SK-N-SH treated with all-trans-retinoic acid at 6 μM for 48 hours (cell line): ENCODE measurements at regions not wholly inside any gene's neighbourhood (a gene's known extent, or its start where the extent isn't known, plus 50 kb on each side); places are given as distances from the start of the nearest gene placed in this dataset.

Source experiments
- ATAC-seq: fragments of 200-7000 bp; cut with Tn5 transposase; 3 replicates; pipeline ENCODE4 v1.9.1; 2020; ENCODE audit warnings: mild to moderate bottlenecking, moderate library complexity
- ARNTL ChIP-seq: fragments of 450-650 bp; formaldehyde crosslinking; IDR thresholded peaks from 2 replicates; pipeline ENCODE4 v1.5.0; 2020; ENCODE audit warnings: low read depth, mild to moderate bottlenecking, moderate library complexity, borderline replicate concordance
- BACH2 ChIP-seq: fragments of 250-450 bp; sonication (Bioruptor Pico); IDR thresholded peaks from 2 replicates; pipeline ENCODE4 v1.9.0; 2021; ENCODE audit warnings: mild to moderate bottlenecking, borderline replicate concordance
- CSDC2 ChIP-seq: fragments of 250-450 bp; sonication (Bioruptor Pico); IDR thresholded peaks from 2 replicates; pipeline ENCODE4 v1.5.0; 2020; ENCODE audit warnings: mild to moderate bottlenecking, moderate library complexity
- ESRRG ChIP-seq: fragments of 250-450 bp; sonication (Bioruptor Pico); IDR thresholded peaks from 2 replicates; pipeline ENCODE4 v1.6.1; 2021; ENCODE audit warnings: mild to moderate bottlenecking
- GLIS3 ChIP-seq: fragments of 250-450 bp; sonication (Bioruptor Pico); IDR thresholded peaks from 2 replicates; pipeline ENCODE4 v1.5.0; 2020; ENCODE audit warnings: mild to moderate bottlenecking, moderate library complexity
- ISL1 ChIP-seq: fragments of 250-450 bp; sonication (Bioruptor Pico); IDR thresholded peaks from 2 replicates; pipeline ENCODE4 v2.1.2; 2022; ENCODE audit warnings: mild to moderate bottlenecking, moderate library complexity
- OSR1 ChIP-seq: fragments of 250-450 bp; sonication (Bioruptor Pico); IDR thresholded peaks from 2 replicates; pipeline ENCODE4 v1.8.0; 2022; ENCODE audit warnings: moderate library complexity, mild to moderate bottlenecking, inconsistent platforms
- PPARA ChIP-seq: fragments of 250-450 bp; sonication (Bioruptor Pico); IDR thresholded peaks from 2 replicates; pipeline ENCODE4 v1.5.0; 2020; ENCODE audit warnings: mild to moderate bottlenecking, borderline replicate concordance
- RARB ChIP-seq: fragments of 250-450 bp; sonication (Bioruptor Pico); IDR thresholded peaks from 2 replicates; pipeline ENCODE4 v1.8.0; 2021; ENCODE audit warnings: mild to moderate bottlenecking, moderate library complexity
- SNAI2 ChIP-seq: fragments of 250-450 bp; sonication (Bioruptor Pico); IDR thresholded peaks from 2 replicates; pipeline ENCODE4 v1.5.0; 2020; ENCODE audit warnings: mild to moderate bottlenecking, moderate library complexity
- TCF4 ChIP-seq: fragments of 250-450 bp; sonication (Bioruptor Pico); IDR thresholded peaks from 2 replicates; pipeline ENCODE4 v1.8.0; 2021; ENCODE audit warnings: mild to moderate bottlenecking, moderate library complexity, borderline replicate concordance
- TOX ChIP-seq: fragments of 250-450 bp; sonication (Bioruptor Pico); IDR thresholded peaks from 2 replicates; pipeline ENCODE4 v1.8.0; 2021; ENCODE audit warnings: mild to moderate bottlenecking, moderate library complexity, borderline replicate concordance
- ZC3H10 ChIP-seq: fragments of 250-450 bp; sonication (Bioruptor Pico); IDR thresholded peaks from 2 replicates; pipeline ENCODE4 v1.5.1; 2021; ENCODE audit warnings: mild to moderate bottlenecking, moderate library complexity
- ZFP3 ChIP-seq: fragments of 250-450 bp; sonication (Bioruptor Pico); IDR thresholded peaks from 2 replicates; pipeline ENCODE4 v1.5.0; 2020; ENCODE audit warnings: mild to moderate bottlenecking, moderate library complexity
- ZFP30 ChIP-seq: fragments of 450-650 bp; formaldehyde crosslinking; IDR thresholded peaks from 2 replicates; pipeline ENCODE4 v1.5.0; 2022; ENCODE audit warnings: mild to moderate bottlenecking, moderate library complexity
- ZNF565 ChIP-seq: fragments of 450-650 bp; formaldehyde crosslinking; conservative IDR thresholded peaks from 2 replicates; pipeline ENCODE4 v1.5.0; 2020; ENCODE audit warnings: low read depth, mild to moderate bottlenecking, moderate library complexity
- ZNF70 ChIP-seq: fragments of 450-650 bp; formaldehyde crosslinking; IDR thresholded peaks from 2 replicates; pipeline ENCODE4 v1.5.0; 2020; ENCODE audit warnings: mild to moderate bottlenecking, moderate library complexity
- TF ChIP-seq, protein P1 (sequence below): fragments of 250-450 bp; sonication (Bioruptor Pico); IDR thresholded peaks from 2 replicates; pipeline ENCODE4 v1.5.1; 2021; ENCODE audit warnings: mild to moderate bottlenecking, moderate library complexity
- TF ChIP-seq, protein P2 (sequence below): fragments of 250-450 bp; sonication (Bioruptor Pico); IDR thresholded peaks from 2 replicates; pipeline ENCODE4 v1.5.0; 2020; ENCODE audit warnings: mild to moderate bottlenecking, moderate library complexity
- TF ChIP-seq, protein P3 (sequence below): fragments of 250-450 bp; sonication (Bioruptor Pico); IDR thresholded peaks from 2 replicates; pipeline ENCODE4 v1.8.0; 2020; ENCODE audit warnings: mild to moderate bottlenecking, moderate library complexity, borderline replicate concordance
- TF ChIP-seq, protein P4 (sequence below): fragments of 250-450 bp; sonication (Bioruptor Pico); IDR thresholded peaks from 2 replicates; pipeline ENCODE4 v1.5.1; 2020; ENCODE audit warnings: low read depth, mild to moderate bottlenecking, moderate library complexity

DNA sequence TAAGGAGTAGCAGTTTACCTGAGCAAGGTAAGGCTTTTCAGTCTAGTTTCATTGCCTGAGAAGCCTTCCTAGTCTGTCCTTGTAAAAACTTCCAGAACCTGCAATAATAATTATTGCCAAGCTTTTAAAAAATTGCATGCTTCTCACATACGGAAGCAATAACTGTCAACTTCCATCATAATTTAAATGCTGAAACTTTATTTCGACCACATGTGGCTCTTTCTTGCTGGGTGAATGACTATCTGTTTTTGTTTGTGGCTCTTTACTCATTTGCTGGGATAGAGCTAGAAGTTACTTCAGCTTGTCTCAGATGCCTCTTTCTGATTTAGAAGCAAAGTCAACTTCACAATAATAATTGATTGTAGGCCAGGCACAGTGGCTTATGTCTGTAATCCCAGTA is 95.9 kb upstream of the COL21A1 start:
- TF ChIP-seq ZFP30 (CRISPR knock-in tag) (no peak), PPARA (CRISPR knock-in tag) (no peak), ISL1 (CRISPR knock-in tag) (no peak), OSR1 (no peak), ZNF565 (CRISPR knock-in tag) (no peak)
- TF ChIP-seq, protein P1, sequence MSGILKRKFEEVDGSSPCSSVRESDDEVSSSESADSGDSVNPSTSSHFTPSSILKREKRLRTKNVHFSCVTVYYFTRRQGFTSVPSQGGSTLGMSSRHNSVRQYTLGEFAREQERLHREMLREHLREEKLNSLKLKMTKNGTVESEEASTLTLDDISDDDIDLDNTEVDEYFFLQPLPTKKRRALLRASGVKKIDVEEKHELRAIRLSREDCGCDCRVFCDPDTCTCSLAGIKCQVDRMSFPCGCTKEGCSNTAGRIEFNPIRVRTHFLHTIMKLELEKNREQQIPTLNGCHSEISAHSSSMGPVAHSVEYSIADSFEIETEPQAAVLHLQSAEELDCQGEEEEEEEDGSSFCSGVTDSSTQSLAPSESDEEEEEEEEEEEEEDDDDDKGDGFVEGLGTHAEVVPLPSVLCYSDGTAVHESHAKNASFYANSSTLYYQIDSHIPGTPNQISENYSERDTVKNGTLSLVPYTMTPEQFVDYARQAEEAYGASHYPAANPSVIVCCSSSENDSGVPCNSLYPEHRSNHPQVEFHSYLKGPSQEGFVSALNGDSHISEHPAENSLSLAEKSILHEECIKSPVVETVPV (CRISPR knock-in tag): no peak
- ATAC-seq: peak; percentile 81

DNA sequence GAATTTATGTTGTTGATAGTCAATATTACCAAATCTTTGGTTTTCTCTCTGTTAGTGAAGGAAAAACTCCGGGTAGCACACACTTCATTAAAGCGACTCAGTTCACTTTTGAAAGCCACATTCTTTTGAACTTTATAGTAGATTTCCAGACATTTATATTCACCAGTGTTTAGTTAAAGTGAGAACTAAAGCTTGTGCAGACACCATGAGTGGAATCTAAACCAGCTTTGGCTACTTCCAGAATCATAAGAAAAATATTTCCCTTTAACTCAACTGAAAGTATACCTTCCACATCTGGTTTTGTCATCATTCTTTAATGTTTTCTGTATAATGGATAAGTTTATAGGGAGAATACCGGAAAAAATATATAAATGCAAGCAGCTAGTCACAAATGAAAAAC is 92.1 kb upstream of the COL21A1 start:
- no peak for TF ChIP-seq ZNF565 (CRISPR knock-in tag)
- TF ChIP-seq ARNTL (CRISPR knock-in tag): no peak
- TF ChIP-seq, protein P2, sequence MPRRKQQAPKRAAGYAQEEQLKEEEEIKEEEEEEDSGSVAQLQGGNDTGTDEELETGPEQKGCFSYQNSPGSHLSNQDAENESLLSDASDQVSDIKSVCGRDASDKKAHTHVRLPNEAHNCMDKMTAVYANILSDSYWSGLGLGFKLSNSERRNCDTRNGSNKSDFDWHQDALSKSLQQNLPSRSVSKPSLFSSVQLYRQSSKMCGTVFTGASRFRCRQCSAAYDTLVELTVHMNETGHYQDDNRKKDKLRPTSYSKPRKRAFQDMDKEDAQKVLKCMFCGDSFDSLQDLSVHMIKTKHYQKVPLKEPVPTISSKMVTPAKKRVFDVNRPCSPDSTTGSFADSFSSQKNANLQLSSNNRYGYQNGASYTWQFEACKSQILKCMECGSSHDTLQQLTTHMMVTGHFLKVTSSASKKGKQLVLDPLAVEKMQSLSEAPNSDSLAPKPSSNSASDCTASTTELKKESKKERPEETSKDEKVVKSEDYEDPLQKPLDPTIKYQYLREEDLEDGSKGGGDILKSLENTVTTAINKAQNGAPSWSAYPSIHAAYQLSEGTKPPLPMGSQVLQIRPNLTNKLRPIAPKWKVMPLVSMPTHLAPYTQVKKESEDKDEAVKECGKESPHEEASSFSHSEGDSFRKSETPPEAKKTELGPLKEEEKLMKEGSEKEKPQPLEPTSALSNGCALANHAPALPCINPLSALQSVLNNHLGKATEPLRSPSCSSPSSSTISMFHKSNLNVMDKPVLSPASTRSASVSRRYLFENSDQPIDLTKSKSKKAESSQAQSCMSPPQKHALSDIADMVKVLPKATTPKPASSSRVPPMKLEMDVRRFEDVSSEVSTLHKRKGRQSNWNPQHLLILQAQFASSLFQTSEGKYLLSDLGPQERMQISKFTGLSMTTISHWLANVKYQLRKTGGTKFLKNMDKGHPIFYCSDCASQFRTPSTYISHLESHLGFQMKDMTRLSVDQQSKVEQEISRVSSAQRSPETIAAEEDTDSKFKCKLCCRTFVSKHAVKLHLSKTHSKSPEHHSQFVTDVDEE (CRISPR knock-in tag): no peak
- no peak for TF ChIP-seq SNAI2 (CRISPR knock-in tag)
- no peak for TF ChIP-seq TOX (CRISPR knock-in tag)
- TF ChIP-seq ISL1 (CRISPR knock-in tag): no peak
- no peak for TF ChIP-seq TCF4 (CRISPR knock-in tag)
- no peak for TF ChIP-seq PPARA (CRISPR knock-in tag)
- TF ChIP-seq, protein P1 (CRISPR knock-in tag): no peak
- TF ChIP-seq CSDC2 (CRISPR knock-in tag): no peak
- TF ChIP-seq RARB (CRISPR knock-in tag): no peak
- TF ChIP-seq ZFP30 (CRISPR knock-in tag): no peak
- TF ChIP-seq, protein P3, sequence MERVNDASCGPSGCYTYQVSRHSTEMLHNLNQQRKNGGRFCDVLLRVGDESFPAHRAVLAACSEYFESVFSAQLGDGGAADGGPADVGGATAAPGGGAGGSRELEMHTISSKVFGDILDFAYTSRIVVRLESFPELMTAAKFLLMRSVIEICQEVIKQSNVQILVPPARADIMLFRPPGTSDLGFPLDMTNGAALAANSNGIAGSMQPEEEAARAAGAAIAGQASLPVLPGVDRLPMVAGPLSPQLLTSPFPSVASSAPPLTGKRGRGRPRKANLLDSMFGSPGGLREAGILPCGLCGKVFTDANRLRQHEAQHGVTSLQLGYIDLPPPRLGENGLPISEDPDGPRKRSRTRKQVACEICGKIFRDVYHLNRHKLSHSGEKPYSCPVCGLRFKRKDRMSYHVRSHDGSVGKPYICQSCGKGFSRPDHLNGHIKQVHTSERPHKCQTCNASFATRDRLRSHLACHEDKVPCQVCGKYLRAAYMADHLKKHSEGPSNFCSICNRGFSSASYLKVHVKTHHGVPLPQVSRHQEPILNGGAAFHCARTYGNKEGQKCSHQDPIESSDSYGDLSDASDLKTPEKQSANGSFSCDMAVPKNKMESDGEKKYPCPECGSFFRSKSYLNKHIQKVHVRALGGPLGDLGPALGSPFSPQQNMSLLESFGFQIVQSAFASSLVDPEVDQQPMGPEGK (CRISPR knock-in tag): no peak
- no peak for TF ChIP-seq ZNF70 (CRISPR knock-in tag)
- no peak for TF ChIP-seq ZC3H10
- TF ChIP-seq ESRRG (CRISPR knock-in tag): no peak
- TF ChIP-seq ZFP3: no peak
- TF ChIP-seq GLIS3 (CRISPR knock-in tag): no peak
- TF ChIP-seq, protein P4, sequence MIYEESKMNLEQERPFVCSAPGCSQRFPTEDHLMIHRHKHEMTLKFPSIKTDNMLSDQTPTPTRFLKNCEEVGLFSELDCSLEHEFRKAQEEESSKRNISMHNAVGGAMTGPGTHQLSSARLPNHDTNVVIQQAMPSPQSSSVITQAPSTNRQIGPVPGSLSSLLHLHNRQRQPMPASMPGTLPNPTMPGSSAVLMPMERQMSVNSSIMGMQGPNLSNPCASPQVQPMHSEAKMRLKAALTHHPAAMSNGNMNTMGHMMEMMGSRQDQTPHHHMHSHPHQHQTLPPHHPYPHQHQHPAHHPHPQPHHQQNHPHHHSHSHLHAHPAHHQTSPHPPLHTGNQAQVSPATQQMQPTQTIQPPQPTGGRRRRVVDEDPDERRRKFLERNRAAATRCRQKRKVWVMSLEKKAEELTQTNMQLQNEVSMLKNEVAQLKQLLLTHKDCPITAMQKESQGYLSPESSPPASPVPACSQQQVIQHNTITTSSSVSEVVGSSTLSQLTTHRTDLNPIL (CRISPR knock-in tag): no peak
- no peak for ATAC-seq

DNA sequence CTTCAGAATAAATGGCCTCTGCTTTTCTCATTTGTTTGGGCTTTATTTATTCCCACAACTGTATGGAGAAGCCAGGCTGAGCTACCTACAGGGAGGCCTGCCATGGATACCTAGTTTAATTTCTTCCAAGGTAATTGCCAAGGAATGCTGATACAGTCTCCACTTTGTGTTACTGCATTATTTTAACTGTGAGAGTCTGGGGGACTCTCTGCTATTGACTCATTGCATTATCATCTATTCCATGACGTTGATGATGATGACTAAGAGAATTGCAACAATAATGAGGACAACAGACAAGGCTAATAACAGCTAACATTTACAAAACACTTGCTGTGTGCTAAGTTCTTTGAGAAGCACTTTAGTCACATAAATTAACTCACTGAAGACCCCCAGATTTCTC is 88.3 kb upstream of the COL21A1 start:
- TF ChIP-seq ZNF565 (CRISPR knock-in tag) (no peak), ARNTL (CRISPR knock-in tag) (no peak), ZC3H10 (peak; percentile 18; the same call in 1 of the 2 replicates), CSDC2 (CRISPR knock-in tag) (no peak), ISL1 (CRISPR knock-in tag) (peak; percentile 44; the same call in 1 of the 2 replicates), BACH2 (no peak), ZFP30 (CRISPR knock-in tag) (no peak), TOX (CRISPR knock-in tag) (peak; percentile 34; the same call in 1 of the 2 replicates), ZNF70 (CRISPR knock-in tag) (no peak)
- TF ChIP-seq, protein P4 (CRISPR knock-in tag): no peak
- peak; percentile 86 for ATAC-seq
